ENCODE measurements at regions not wholly inside any gene's neighbourhood (a gene's known extent, or its start where the extent isn't known, plus 50 kb on each side); places are given as distances from the start of the nearest gene placed in this dataset.

- Histone ChIP-seq H3F3A (replicated peaks; ENCODE audit: low read depth) (no peaks in the 10 kb centered on the region), H4K20me1 (replicated peaks; ENCODE audit: insufficient read depth) (no peaks in the 10 kb centered on the region), H3K4me1 (ENCODE audit: insufficient read depth) (no peaks in the 10 kb centered on the region; the same call in 1 of the 2 replicates), H3K27me3 (ENCODE audit: insufficient read depth) (no peaks in the 10 kb centered on the region), H3K36me3 (ENCODE audit: insufficient read depth) (no peaks in the 10 kb centered on the region), H3K9me2 (ENCODE audit: insufficient read depth) (peaks cover 7% of the 10 kb centered on the region), H3K27ac (ENCODE audit: low read depth) (no peak overlapping the region), H2AFZ (0 out of 2 replicates have a peak overlapping the region, but pooled peaks have one; percentile 38), H3K79me2 (replicated peaks; ENCODE audit: insufficient read depth) (no peaks in the 10 kb centered on the region), H3K4me3 (no peak overlapping the region), H3K4me2 (no peak overlapping the region)
- TF ChIP-seq ETS1 (IDR thresholded peaks at IDR 0.05) (no peak), CTCF (conservative IDR thresholded peaks at IDR 0.05; ENCODE audit: low read depth in 2 of 2) (no peak), EZH2phosphoT487 (IDR thresholded peaks at IDR 0.05; ENCODE audit: unreplicated experiment) (no peak), ZNF331 (CRISPR knock-in tag; IDR thresholded peaks at IDR 0.05; ENCODE audit: low read depth) (no peak), POLR2AphosphoS5 (IDR thresholded peaks at IDR 0.05; ENCODE audit: low read depth) (no peak), JUNB (IDR thresholded peaks at IDR 0.05; ENCODE audit: unreplicated experiment) (no peak), EZH2 (IDR thresholded peaks at IDR 0.05; ENCODE audit: low read depth, unreplicated experiment) (no peak), REST (IDR thresholded peaks at IDR 0.05; ENCODE audit: unreplicated experiment) (no peak)
- DNase-seq (ENCODE audit: low spot score) (no peak), ATAC-seq (no peak)
- Mint-ChIP-seq H3K36me3 (ENCODE audit: low read depth) (no peaks in the 10 kb centered on the region), H3K9me3 (no peaks in the 10 kb centered on the region), H3K4me1 (peaks cover 13% of the 10 kb centered on the region), H3K27me3 (ENCODE audit: insufficient read depth, low read depth, poor library complexity) (peaks cover 6% of the 10 kb centered on the region), H3K27ac (no peak overlapping the region), H3K4me3 (no peak overlapping the region)
These were observed 229.1 kb upstream of the IGFBP3 start for GRCh38 chr7:46150202-46150601.

- Mint-ChIP-seq H3K27ac (no peak overlapping the region; the same call in 1 of the 2 replicates), H3K36me3 (ENCODE audit: low read depth) (no peaks in the 10 kb centered on the region), H3K27me3 (ENCODE audit: insufficient read depth, low read depth, poor library complexity) (peaks cover 3% of the 10 kb centered on the region), H3K4me3 (no peak overlapping the region), H3K9me3 (no peaks in the 10 kb centered on the region), H3K4me1 (peaks cover 30% of the 10 kb centered on the region)
- peaks cover 7% of the 10 kb centered on the region for H3K9me2 ChIP-seq (ENCODE audit: insufficient read depth)
- no peak overlapping the region for H3K27ac ChIP-seq (ENCODE audit: low read depth)
- no peaks in the 10 kb centered on the region for H3K27me3 ChIP-seq (ENCODE audit: insufficient read depth)
- no peak overlapping the region for H3K4me3 ChIP-seq
- peaks cover 13% of the 10 kb centered on the region for H3K4me1 ChIP-seq (ENCODE audit: insufficient read depth)
- no peak overlapping the region for H3K4me2 ChIP-seq
- no peaks in the 10 kb centered on the region for H3K79me2 ChIP-seq (replicated peaks; ENCODE audit: insufficient read depth)
- ATAC-seq = no peak
- no peak overlapping the region for H2AFZ ChIP-seq
- H3F3A ChIP-seq (replicated peaks; ENCODE audit: low read depth) = no peaks in the 10 kb centered on the region
- no peaks in the 10 kb centered on the region for H3K36me3 ChIP-seq (ENCODE audit: insufficient read depth)
- H4K20me1 ChIP-seq (replicated peaks; ENCODE audit: insufficient read depth) = no peaks in the 10 kb centered on the region
- no peak for DNase-seq (ENCODE audit: low spot score)
- TF ChIP-seq JUNB (IDR thresholded peaks at IDR 0.05; ENCODE audit: unreplicated experiment) = no peak
- TF ChIP-seq ETS1 (IDR thresholded peaks at IDR 0.05) = no peak
These were observed 226.8 kb upstream of the IGFBP3 start for GRCh38 chr7:46147871-46148270.
